GM19025 (cell line): ENCODE measurements at regions not wholly inside any gene's neighbourhood (a gene's known extent, or its start where the extent isn't known, plus 50 kb on each side); places are given as distances from the start of the nearest gene placed in this dataset.
"Not testable (repeated sequence)": the region's sequence is repeated elsewhere in the genome, so short reads cannot be mapped to it uniquely, and the experiment has no call there.

Experiments
- ATAC-seq: cut with Tn5 transposase; IDR thresholded peaks from one replicate; pipeline ENCODE4 v1.9.1; 2021; ENCODE audit warnings: mild to moderate bottlenecking, low read depth, moderate library complexity; ENCODE audit not compliant: unreplicated experiment

GRCh38 chr5:177941386-177941785 is 54.7 kb downstream of the PROP1 start:
- ATAC-seq, result not testable (repeated sequence)

GRCh38 chr5:177939246-177940171 is 56.5 kb downstream of the PROP1 start:
- not testable (repeated sequence) for ATAC-seq

- ATAC-seq, result not testable (repeated sequence)
Measured at GRCh38 chr5:177938767-177939166, 57.3 kb downstream of the PROP1 start.

DNA sequence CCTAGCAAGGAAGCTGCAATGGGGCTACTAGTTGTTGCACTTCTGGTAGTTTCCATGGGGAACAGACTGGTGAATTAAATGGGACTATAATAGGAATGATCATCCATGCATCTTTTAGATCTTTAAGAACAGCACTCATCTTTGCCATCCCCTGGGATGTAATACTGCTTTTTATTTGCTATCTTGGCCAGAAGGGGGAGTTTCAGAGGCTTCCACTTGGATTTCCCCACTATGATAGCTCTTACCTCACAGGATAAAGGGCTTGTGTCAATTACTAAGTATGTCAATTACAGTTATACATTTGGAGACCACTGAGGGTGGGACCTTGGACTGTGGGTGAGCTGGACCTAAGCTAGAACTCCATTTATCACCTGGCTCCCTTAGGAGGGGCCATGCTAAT is 61.8 kb downstream of the PROP1 start:
- not testable (repeated sequence) for ATAC-seq

GRCh38 chr5:177930269-177931022 is 65.6 kb downstream of the PROP1 start:
- not testable (repeated sequence) for ATAC-seq

DNA sequence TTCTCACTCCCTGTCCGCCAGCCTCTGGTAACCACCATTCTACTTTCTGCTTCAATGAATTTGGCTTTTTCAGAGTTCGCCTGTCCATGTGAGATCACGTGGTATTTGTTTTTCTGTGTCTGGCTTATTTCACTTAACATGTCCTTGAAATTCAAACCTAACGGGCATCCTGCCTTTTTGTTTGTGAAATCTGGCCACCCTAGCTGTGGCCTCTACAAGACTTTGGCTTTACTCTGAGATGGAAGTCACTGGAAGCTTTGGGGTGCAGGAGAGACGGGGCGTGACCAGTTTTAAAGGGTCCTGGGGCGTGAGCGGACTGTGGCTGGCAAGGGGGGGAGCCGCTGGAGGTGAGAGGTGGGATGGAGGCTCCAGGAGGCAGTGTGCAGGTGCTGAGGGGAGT is 66.4 kb downstream of the PROP1 start:
- not testable (repeated sequence) for ATAC-seq

GRCh38 chr5:177927500-177927899 is 68.5 kb downstream of the PROP1 start:
- not testable (repeated sequence) for ATAC-seq

- ATAC-seq, result not testable (repeated sequence)
Measured at GRCh38 chr5:177924577-177924976, 71.5 kb downstream of the PROP1 start.

- not testable (repeated sequence) for ATAC-seq
Measured at GRCh38 chr5:177923837-177924236, 72.2 kb downstream of the PROP1 start.

DNA sequence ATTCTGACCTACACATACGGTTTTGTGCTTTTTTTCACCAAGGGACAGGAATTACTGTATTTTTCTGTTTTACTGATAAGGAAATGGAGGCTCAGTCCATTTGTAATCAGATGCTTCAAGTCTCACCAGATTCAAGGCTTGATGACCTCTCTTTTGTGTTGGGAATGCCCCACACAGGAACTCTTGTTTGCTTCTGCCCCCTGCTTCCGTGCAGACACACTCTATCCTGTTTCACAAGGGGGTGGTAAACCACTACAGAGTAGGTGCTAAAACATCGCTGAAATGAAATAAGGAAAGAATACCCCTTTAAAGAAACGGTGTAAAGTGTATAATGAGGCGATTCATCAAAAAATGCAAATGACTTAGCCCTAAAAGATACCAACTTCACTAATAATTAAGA is 72.9 kb downstream of the PROP1 start:
- not testable (repeated sequence) for ATAC-seq

DNA sequence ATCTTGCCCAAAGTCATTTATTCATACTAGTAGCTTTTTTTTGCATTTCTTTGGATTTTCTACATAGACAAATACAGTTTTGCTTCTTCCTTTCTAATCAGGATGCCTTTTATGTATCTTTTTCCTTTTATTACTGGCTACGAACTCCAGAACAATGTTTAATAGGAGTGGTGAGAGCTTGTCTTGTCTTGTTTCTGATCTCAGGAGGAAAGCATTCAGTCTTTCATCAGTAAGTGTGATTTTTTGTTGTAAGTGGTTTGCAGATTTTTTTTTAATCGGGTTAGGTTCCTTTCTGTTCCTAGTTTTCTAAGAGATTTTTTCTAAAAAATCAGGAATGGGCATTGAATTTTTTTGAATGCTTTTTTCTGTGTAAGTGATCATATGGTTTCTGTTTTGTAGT is 86.8 kb downstream of the PROP1 start:
- ATAC-seq, result not testable (repeated sequence)

DNA sequence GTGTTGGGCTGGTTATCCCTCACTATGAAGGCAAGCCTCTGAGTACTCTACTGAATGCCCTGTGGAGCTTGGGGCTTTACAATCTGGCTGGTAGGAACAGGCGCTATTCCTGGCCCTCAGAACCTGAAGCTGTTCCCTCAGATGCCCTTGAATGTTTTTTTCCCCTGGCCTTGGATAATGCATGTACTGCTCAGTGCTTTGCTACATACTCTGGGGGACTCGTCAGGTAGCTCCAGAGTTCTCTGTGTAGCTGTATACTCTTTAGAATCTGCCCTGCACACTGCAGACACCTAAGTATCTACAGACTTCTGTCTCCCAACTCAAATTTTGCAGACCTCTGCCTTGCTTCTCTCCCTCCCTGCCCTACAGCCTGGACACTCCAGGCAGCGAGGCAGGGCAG is 93.2 kb downstream of the PROP1 start:
- not testable (repeated sequence) for ATAC-seq

DNA sequence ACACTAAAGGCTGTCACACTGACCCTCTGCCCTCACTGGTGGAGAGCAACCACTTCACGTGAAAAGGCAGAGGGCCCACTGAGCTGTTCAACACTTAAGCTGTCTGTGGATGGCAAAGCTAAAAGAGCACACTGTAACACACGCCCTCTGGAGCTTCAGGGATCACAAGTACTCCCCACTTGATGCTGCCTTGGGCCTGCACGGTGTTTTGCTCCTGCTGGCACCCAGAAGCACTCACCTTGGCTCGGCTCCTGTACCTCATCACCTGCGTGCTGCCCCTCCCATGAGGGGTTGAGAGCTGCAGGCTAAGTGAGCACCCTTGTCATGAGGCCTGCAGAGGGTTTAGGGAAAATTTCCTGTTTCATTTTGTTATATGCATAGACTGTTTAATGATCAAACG is 96.0 kb downstream of the PROP1 start:
- not testable (repeated sequence) for ATAC-seq

- ATAC-seq, result not testable (repeated sequence)
Measured at GRCh38 chr5:177894681-177895453, 101.2 kb downstream of the PROP1 start.

DNA sequence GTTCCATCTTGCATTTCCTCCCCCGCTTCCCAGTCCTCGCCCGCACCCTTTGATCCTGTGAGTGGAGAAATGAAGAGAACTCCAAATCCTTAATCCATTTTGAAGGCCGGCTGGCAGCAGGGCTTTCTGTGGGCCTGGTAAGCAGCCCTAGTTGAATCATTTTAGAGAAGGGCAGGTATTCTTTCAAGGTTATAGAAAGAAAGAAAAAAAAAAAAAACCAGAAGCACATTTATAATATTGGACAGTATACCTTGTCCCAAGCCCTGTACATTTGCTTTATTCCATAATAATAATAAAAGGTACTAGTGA is 103.7 kb downstream of the PROP1 start:
- not testable (repeated sequence) for ATAC-seq

GRCh38 chr5:177891547-177892356 is 104.3 kb downstream of the PROP1 start:
- ATAC-seq, result peak; percentile 72

GRCh38 chr5:177883295-177883694 is 100.6 kb upstream of the FAM153A start:
- ATAC-seq, result not testable (repeated sequence)

- not testable (repeated sequence) for ATAC-seq
Measured at GRCh38 chr5:177875900-177876238, 93.2 kb upstream of the FAM153A start.

GRCh38 chr5:177875013-177875899 is 92.6 kb upstream of the FAM153A start:
- ATAC-seq, result peak; percentile 75
